KMS-11 (cell line): ENCODE measurements at regions not wholly inside any gene's neighbourhood (a gene's known extent, or its start where the extent isn't known, plus 50 kb on each side); places are given as distances from the start of the nearest gene placed in this dataset.
"Not testable (repeated sequence)": the region's sequence is repeated elsewhere in the genome, so short reads cannot be mapped to it uniquely, and the experiment has no call there.

Source experiments
- H2AFZ ChIP-seq: fragments of 200-600 bp; sonication (generic); 2 replicates; pipeline ENCODE4 v1.6.1; 2016; ENCODE audit warnings: antibody characterized with exemption, mixed run types, low read depth
- H3K27ac ChIP-seq: fragments of 200-600 bp; sonication (generic); 2 replicates; pipeline ENCODE4 v1.6.1; 2016; ENCODE audit warnings: mild to moderate bottlenecking, mixed run types
- H3K27me3 ChIP-seq: fragments of 200-600 bp; sonication (generic); 2 replicates; pipeline ENCODE4 v1.6.1; 2017; ENCODE audit warnings: mild to moderate bottlenecking, low read depth, mixed run types, moderate library complexity; ENCODE audit not compliant: insufficient read depth
- H3K36me3 ChIP-seq: fragments of 200-600 bp; sonication (generic); 2 replicates; pipeline ENCODE4 v1.6.1; 2017; ENCODE audit warnings: mild to moderate bottlenecking, mixed run types; ENCODE audit not compliant: insufficient read depth
- H3K4me1 ChIP-seq: fragments of 200-600 bp; sonication (generic); 2 replicates; pipeline ENCODE4 v1.6.1; 2016; ENCODE audit warnings: mild to moderate bottlenecking, low read depth, mixed run types; ENCODE audit not compliant: poor library complexity, severe bottlenecking
- H3K4me2 ChIP-seq: fragments of 200-600 bp; sonication (generic); 2 replicates; pipeline ENCODE4 v1.7.0; 2016; ENCODE audit warnings: mild to moderate bottlenecking, mixed run types
- H3K4me3 ChIP-seq: fragments of 200-600 bp; sonication (generic); IDR thresholded peaks from 2 replicates; pipeline ENCODE4 v1.6.1; 2017; ENCODE audit warnings: low read depth, low read length, mixed read lengths; ENCODE audit not compliant: insufficient read depth
- H3K79me2 ChIP-seq: fragments of 200-600 bp; sonication (generic); 2 replicates; pipeline ENCODE4 v1.6.1; 2016; ENCODE audit warnings: low read depth, mixed run types; ENCODE audit not compliant: insufficient read depth
- H3K9ac ChIP-seq: fragments of 200-600 bp; sonication (generic); 2 replicates; pipeline ENCODE4 v1.6.1; 2016; ENCODE audit warnings: mild to moderate bottlenecking, mixed run types
- H4K20me1 ChIP-seq: fragments of 200-600 bp; sonication (generic); 2 replicates; pipeline ENCODE4 v1.6.1; 2016; ENCODE audit warnings: mild to moderate bottlenecking, mixed run types; ENCODE audit not compliant: insufficient read depth
- TF ChIP-seq, protein P1 (sequence below): fragments of 200-600 bp; sonication (generic); conservative IDR thresholded peaks from 2 replicates; pipeline ENCODE4 v1.6.1; 2017; ENCODE audit warnings: low read depth, mild to moderate bottlenecking, antibody characterized with exemption, low read length, moderate library complexity, mixed read lengths

DNA sequence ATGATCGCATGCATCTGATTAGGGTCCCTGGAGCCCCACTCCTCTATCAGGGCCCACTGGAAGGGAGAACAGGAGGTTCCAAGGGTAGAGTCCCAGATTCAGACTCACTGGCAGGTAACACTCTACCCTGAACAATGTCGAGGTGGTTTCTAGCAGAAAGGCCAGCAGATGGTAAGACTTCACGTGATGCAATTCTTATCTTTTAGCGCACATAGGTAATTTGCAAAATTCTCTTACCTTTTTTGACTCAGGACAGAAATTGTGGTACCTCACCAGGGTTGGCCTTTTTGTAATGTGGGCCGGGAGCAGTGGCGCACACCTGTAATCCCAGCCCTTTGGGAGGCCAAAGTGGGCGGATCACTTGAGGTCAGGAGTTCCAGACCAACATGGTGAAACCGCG, 228.1 kb upstream of the JARID2 start:
- no peak overlapping the region for H3K4me3 ChIP-seq
- no peaks in the 10 kb centered on the region for H3K79me2 ChIP-seq
- no peaks in the 10 kb centered on the region for H4K20me1 ChIP-seq
- no peaks in the 10 kb centered on the region for H3K4me1 ChIP-seq
- no peaks in the 10 kb centered on the region for H3K27me3 ChIP-seq
- TF ChIP-seq, protein P1, sequence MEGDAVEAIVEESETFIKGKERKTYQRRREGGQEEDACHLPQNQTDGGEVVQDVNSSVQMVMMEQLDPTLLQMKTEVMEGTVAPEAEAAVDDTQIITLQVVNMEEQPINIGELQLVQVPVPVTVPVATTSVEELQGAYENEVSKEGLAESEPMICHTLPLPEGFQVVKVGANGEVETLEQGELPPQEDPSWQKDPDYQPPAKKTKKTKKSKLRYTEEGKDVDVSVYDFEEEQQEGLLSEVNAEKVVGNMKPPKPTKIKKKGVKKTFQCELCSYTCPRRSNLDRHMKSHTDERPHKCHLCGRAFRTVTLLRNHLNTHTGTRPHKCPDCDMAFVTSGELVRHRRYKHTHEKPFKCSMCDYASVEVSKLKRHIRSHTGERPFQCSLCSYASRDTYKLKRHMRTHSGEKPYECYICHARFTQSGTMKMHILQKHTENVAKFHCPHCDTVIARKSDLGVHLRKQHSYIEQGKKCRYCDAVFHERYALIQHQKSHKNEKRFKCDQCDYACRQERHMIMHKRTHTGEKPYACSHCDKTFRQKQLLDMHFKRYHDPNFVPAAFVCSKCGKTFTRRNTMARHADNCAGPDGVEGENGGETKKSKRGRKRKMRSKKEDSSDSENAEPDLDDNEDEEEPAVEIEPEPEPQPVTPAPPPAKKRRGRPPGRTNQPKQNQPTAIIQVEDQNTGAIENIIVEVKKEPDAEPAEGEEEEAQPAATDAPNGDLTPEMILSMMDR: no peak
- H3K27ac ChIP-seq: no peak overlapping the region
- no peak overlapping the region for H2AFZ ChIP-seq
- no peak overlapping the region for H3K9ac ChIP-seq
- H3K36me3 ChIP-seq: no peaks in the 10 kb centered on the region
- H3K4me2 ChIP-seq: no peak overlapping the region

DNA sequence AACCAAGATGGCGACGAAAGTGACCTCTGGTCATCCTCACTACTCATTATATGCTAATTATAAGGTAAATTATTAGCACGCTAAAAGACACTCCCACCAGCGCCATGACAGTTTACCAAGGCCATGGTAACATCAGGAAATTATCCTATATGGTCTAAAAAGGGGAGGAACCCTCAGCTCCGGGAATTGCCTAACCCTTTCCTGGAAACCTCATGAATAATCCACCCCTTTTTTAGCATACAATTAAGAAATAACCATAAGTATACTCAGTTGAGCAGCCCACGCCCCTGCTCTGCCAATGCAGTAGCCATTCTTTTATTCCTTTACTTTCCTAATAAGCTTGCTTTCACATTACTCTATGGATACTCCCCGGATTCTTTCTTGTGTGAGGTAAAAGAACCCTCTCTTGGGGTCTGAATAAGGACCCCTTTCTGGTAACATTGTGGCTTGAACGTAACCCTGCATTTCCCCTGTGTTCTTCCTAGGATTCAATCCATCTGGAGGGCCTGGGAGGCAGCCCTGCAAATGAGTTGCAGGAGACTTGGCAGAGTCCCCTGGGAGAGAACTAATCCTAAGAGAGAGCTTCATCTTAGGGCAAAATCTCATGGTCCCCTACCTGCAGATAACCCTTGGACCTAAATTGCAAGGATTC, 225.6 kb upstream of the JARID2 start:
- TF ChIP-seq, protein P1: no peak
- H3K4me3 ChIP-seq: no peak overlapping the region
- no peaks in the 10 kb centered on the region for H3K27me3 ChIP-seq

DNA sequence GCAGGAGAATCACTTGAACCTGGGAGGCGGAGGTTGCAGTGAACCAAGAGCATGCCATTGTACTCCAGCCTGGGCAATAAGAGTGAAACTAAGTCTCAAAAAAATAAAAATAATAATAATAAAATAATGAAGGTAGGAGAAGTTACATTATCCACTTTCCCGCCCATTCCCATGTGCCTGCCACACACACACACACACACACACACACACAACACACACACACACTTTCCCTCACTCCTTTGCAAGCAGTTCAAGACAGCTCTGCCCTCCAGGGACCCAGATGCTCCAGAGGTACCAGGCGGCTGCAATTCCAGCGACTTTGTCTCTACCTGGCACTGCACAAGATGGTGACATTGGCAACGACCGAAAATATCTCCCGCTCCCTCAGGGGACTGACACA, 224.8 kb upstream of the JARID2 start:
- TF ChIP-seq, protein P1: no peak
- H3K4me2 ChIP-seq: no peak overlapping the region
- no peaks in the 10 kb centered on the region for H3K79me2 ChIP-seq
- no peak overlapping the region for H3K9ac ChIP-seq
- no peak overlapping the region for H3K4me3 ChIP-seq
- H3K27ac ChIP-seq: no peak overlapping the region
- no peaks in the 10 kb centered on the region for H4K20me1 ChIP-seq
- H3K4me1 ChIP-seq: no peaks in the 10 kb centered on the region
- no peak overlapping the region for H2AFZ ChIP-seq
- no peaks in the 10 kb centered on the region for H3K36me3 ChIP-seq
- no peaks in the 10 kb centered on the region for H3K27me3 ChIP-seq

More for the DNA sequence above, 225.6 kb upstream of the JARID2 start:
- H3K9ac ChIP-seq: no peak overlapping the region
- H2AFZ ChIP-seq: no peak overlapping the region
- H3K36me3 ChIP-seq: no peaks in the 10 kb centered on the region
- H3K27ac ChIP-seq: no peak overlapping the region
- H3K4me2 ChIP-seq: no peak overlapping the region
- H4K20me1 ChIP-seq: no peaks in the 10 kb centered on the region
- H3K79me2 ChIP-seq: no peaks in the 10 kb centered on the region
- no peaks in the 10 kb centered on the region for H3K4me1 ChIP-seq

DNA sequence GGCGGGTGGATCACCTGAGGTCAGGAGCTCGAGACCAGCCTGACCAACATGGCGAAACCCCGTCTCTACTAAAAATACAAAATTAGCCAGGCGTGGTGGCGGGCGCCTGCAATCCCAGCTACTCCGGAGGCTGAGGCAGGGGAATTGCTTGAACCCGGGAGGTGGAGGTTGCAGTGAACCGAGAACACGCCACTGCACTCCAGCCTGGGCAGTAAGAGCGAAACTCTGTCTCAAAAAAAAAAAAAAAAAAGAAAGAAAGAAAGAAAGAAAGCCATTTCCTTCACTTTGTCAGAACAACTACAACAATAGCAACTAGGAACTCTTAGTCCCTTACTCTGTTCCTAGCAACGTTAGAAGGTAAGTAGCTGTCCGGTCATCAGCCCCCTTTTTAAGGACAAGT, 222.9 kb upstream of the JARID2 start:
- H3K36me3 ChIP-seq, H3K27ac ChIP-seq, H3K4me2 ChIP-seq, H3K9ac ChIP-seq, H3K27me3 ChIP-seq, H3K79me2 ChIP-seq, H2AFZ ChIP-seq, H4K20me1 ChIP-seq, H3K4me3 ChIP-seq, H3K4me1 ChIP-seq: not testable (repeated sequence)

DNA sequence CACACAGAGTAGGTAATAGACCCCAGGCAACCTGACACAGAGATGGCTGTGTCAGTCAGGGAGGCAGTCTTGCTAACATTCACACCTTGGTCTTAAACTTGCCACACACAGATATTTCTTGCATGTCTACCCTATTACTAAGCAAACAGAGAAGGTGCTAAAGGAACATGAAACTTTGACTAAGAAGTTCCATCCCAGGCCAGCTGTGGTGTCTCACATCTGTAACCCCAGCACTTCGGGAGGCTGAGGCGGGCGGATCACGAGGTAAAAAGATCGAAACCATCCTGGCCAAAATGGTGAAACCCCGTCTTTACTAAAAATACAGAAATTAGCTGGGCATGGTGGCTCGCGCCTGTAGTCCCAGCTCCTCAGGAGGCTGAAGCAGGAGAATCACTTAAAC, 222.4 kb upstream of the JARID2 start:
- no peak overlapping the region for H3K4me2 ChIP-seq
- H2AFZ ChIP-seq: no peak overlapping the region
- TF ChIP-seq, protein P1: no peak
- no peak overlapping the region for H3K4me3 ChIP-seq
- H3K4me1 ChIP-seq: no peaks in the 10 kb centered on the region
- no peaks in the 10 kb centered on the region for H3K36me3 ChIP-seq
- no peaks in the 10 kb centered on the region for H3K27me3 ChIP-seq
- H3K27ac ChIP-seq: no peak overlapping the region
- no peak overlapping the region for H3K9ac ChIP-seq
- no peaks in the 10 kb centered on the region for H3K79me2 ChIP-seq
- H4K20me1 ChIP-seq: no peaks in the 10 kb centered on the region
